Putamen (tissue), 1 donor: ENCODE measurements at regions not wholly inside any gene's neighbourhood (a gene's known extent, or its start where the extent isn't known, plus 50 kb on each side); places are given as distances from the start of the nearest gene placed in this dataset.
"Not testable (repeated sequence)": the region's sequence is repeated elsewhere in the genome, so short reads cannot be mapped to it uniquely, and the experiment has no call there.

Experiments
- DNase-seq: peaks from one replicate; pipeline ENCODE4 v3.0.0-alpha.2; 2016; ENCODE audit warnings: low spot score

DNA sequence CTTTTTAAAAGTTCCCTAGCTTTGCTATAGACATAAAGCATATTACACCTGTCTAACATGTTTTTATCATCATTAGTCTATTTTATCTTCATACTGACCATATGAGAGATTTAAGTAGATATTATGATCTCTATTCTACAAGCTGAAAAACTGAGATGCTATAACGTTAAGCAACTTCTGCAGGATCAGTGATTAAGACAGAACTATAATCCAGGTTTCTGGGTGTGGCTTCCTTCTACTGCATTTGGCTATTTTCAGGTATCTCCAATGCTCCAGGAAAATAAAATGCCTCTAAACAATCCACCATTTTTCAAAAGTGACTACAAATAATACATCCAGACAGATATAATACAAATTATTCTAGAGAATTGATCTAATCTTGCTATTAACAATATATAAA lies 53.4 kb downstream of the RGS2 start:
- no peak for DNase-seq

DNA sequence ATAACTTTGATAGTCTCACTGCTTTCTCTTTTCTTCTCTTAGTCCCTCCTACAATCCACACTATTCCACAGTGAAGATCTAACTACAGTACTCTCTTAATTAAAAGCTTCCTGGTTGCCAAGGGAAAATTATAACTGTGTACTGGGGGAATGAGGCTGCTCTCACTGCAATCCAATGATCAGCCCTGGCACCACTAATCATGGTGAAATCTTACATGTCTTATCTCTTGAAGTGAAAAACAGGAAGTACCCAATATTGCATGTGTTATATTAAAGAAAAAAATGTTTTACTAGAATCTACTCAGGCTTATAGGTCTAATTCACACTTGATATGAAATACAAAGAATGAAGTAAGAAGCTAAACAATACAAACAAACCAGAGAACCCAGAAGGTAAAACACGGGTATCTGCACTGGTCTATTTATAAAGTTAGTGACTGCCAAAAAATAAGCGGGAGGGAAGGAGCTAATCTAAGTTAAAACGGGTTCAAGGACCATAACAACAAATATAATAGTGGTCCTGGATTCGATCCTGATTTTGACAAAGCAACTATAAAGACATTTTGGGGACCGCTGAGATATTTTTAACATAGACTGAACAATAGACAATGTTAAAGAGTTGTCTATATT lies 57.5 kb downstream of the RGS2 start:
- no peak for DNase-seq

DNA sequence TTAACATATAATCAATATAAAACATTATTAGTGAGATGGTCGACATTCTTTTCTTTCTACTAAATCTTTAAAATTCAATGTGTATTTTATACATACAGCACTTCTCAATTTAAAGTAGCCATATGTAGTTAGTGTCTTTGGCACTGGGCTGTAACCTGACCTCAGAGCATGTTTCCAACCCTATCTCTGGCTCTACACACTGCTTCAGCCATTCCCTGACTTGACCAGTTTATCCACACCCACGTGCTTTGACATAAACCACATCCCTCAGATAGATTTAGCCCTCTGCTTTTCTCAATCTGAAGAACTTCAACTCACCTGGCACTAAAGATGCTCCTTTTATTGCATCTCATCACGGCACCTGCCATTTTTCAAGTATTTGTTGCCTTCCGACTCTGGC lies 58.3 kb downstream of the RGS2 start:
- no peak for DNase-seq

DNA sequence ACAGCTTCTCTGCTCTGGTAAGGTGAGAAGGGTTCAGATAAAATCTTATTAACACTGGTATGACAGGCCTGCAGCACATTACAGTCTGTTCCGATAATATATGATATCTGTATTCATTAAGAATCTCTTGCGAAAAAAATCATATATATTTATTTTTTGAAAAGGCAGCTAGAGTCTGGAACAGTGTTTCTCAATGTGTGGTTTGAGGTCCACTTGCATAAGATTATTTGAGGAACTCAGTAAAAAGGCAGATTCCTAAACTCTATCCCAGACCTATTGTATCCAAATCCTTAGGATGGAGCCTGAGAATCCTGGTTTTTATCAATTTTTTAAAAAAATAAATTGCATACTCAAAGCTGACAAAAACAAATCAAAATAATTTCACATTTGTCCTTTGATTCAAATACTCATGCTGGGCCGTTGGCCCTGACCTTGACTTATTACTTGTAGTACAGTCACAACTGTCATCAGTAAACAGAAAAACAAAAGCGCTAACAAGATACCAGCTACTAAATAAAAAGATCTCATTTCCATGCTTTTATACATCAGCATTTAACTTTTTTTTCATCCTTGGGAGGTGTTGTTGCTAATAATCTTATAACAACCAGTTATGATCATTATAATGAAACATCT lies 60.6 kb downstream of the RGS2 start:
- DNase-seq = no peak

DNA sequence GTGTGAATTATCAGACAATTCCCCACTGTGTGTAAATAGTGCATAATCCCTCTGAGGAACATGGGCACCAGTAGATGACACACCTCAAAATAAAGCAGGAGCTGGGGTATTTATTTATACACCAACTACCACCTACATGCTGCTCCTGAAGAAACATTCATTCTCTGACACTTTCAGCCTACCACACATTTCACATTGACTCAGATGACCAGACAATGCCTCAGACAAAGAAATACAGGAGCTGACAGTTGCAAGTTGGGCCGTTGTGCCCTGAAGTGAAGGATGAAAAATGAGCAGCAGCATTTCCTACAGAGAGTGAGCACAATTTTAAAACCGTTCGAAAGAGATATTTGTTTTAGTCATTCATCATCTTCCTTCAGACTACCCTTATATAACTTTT lies 63.2 kb downstream of the RGS2 start:
- DNase-seq = no peak

DNA sequence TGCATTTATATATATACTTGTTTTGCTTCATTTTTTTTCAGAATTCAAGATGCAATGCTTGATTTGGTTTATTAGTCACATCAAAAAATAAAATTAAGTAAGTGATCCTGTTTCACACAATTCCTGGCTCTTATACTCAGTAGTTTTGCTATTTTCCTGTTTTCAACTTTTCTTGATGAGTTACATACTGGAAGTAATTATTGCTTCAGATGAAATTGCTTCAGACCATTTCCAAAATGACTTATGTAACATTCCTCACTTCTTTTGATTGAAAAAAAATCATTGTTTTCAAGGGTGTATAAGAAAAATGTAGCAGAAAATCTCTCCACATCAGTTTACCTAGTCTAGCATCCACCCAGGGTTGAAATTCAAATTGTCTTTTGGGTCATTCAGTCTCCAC lies 65.0 kb downstream of the RGS2 start:
- DNase-seq = no peak

DNA sequence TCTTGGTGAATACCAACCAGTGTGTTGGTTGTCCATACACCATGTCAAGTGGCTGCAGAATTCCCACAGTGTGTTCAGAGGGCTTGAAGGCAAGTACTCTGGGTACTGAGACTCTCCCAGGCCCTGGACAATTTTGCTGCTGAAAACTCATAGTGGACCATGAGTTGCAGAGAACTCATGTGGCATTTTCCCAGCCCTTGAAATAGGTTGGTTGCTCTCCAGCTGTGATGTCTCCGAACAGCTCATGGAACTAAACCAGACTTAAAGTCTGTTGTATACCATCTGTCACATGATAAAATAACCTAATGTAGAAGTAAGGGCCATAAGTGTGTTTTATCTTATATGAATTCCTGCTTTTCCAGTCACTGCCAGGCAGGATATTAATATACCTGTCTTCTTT lies 67.8 kb downstream of the RGS2 start:
- no peak for DNase-seq

DNA sequence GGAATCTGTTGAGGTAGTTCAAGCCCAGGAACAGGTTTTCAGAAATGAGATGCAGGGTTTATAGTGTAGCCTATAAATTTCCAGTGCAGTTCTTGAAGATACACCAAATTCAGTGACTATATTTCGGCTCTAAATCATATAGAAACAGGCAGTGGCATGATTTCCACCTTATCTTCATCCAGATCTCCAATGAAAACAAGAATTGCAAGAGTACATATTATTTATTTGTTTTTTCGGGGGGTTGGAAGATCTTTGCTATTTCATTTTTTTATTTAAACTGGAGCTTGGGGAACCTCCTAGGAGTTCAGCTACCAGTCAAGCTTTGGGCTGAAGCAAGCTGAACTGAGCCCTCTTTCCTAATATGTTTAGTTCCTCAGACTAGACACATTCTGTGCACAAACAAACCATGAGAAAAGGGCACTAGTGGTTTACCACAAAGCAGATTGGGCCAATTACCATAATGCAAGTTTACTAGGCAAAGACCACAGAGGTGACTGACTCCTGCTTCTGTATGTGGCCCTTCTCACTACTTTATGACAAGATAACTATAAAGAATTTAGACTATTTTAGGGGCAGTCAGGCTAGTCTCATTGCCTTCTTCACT lies 68.5 kb downstream of the RGS2 start:
- DNase-seq = no peak

DNA sequence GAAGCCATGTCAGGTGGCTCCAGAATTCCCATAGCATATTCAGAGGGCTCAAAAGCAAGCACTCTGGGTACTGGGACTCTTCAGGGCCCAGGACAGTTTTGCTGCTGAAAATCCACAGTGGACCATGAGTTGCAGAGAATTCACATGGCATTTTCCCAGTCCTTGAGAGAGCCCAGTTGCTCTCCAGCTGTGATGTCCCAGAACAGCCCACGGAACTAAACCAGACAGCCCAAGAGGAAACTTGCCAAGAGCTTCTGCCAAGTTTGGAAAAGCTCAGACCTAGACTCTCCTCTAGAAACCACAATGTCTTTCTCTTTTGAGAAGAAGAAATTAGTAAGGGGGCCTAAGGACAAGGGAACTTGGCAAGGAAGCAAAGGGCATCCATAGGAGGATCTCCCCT lies 69.4 kb downstream of the RGS2 start:
- DNase-seq = no peak

DNA sequence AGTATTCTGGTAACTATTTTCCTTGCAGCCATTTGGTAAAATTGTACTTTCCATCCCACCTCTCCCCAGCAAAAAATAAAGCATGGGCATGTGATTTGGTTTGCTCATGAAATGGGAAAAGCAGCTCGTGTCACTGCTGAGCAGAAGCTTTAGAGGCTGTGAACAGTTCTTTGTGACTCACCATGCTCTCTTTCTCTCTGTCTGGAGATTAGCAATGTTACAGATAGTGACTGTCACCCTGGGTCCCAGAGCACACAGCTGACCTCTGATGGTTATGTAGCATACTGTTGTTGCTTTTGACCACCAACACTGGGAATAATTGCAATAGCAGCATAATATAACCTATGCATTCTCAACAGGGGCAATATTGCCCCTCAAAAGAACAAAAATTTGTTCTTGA lies 70.6 kb downstream of the RGS2 start:
- DNase-seq = no peak

DNA sequence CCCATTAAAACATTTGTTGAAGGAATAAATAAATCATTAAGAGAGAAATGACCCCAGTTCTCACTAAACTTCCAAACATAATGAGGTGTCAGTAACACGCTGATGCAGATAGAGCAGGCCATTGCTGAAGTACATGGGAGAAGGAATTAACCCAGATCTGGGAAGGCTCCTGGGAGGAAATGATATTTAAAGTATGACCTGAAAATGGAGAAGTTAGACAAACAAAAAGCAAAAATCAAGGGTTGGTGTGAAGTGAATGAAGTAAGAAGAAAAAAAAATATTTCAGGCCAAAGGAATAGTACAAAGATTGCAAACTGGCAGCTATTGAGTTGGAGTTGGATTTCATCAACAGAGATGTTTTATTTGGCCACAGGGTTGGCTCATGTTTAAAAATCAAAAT lies 71.4 kb downstream of the RGS2 start:
- no peak for DNase-seq

DNA sequence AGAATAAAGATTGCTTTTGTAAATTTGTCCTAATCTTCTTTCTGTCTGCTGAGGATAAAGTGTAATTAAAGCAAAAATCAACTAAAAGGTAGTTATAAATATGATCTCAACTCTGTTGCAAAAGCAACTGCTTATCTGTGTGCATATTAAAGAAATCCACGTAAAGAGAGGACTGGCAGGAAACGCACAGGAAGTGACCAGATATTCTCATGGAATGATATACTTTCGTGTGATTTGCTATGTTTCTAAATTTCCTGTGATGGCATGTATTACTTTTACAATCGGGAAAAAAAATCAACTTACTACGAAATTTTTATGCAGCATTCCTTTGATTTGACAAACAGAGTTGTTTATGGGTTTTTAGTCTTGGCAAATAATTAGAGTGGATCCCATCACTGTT lies 75.4 kb downstream of the RGS2 start:
- DNase-seq = no peak

DNA sequence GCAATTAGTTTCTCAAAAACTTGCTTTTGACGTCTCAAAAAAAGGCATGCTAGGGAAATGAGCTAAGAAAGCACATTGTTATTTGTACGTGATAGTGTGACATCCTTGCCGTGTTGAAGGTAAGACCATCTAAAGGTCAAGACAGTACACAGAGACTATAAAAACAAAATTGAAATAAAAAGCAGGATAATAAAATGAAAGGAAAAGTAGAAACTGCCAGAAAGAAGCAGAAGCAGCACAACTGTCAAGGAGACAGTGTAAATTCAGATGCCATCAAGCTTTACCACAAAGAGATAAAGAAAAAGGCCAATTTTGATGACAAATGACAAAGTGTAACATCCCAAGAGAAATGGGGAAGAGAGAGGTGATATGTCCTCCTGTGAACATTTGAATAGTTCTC lies 76.5 kb downstream of the RGS2 start:
- not testable (repeated sequence) for DNase-seq

DNA sequence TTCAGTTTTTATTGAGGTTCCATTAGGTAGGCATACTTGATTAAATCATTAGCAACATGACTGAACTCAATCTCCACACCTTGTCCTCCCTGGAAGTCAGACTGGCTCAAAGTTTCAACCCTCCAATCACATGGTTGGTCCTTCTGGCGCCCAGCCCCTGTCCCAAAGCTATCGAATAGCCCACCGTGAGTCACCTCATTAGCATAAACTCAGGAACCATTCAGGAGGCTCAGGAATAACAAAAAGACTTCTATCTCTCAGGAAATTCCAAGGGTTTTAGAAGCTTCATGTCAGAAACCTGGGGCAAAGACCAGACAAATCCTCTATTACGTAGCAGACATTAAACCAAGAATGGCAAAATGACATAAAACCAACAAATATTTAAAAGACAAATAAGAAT lies 78.6 kb downstream of the RGS2 start:
- DNase-seq = no peak

DNA sequence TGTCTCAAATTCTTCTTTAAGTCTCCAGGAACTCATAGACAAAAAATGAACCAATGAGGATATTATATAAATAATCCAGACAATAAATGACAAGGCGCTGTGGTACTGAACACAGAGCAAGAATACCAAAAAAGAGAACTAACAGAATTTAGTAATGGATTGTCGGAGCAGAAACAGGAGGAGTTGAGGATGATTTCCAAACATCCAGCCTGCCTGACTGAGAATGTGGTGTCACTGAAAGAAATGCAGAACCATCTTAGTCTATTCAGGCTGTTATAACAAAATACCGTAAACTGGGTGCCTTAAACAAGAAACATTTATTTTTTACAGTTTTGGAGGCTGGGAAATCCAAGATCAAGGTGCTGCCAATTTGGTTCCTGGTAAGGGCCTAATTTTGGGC lies 79.7 kb downstream of the RGS2 start:
- no peak for DNase-seq

DNA sequence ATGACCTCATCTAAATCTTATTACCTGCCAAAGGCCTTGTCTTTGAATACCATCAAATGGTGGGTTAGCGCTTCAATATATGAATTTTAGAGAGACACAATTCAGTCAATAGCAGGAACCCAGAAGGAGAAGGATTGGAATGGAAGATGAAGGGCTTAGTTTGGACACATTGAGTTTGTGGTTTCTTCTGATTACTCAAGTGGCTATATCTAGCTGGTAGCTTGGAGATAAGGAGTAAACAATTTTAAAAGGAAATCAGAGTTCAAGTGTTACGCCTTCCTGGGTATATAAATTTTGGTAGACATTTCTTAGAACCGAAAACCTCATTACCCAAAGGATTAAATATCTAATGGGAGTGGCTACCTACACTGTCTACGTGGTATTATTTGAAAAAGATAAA lies 80.2 kb downstream of the RGS2 start:
- no peak for DNase-seq

DNA sequence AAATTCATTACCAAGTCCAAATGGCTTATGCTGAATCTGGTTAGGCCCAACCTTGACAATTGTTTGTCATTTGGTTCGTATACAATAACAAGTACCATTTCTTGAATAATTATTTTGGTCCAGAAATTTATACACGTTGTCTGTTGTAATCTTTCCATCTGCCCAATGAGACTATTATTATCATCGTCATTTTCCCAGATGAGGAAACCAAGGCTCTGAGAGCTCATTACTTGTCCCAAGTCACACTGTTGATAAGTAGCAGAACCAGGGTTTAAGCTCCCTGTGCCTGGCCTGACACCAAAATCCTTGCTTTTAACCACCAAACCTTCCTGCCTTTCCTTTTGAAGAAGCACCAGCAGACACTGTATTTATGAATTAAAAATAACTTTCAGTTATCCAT lies 81.3 kb downstream of the RGS2 start:
- no peak for DNase-seq

DNA sequence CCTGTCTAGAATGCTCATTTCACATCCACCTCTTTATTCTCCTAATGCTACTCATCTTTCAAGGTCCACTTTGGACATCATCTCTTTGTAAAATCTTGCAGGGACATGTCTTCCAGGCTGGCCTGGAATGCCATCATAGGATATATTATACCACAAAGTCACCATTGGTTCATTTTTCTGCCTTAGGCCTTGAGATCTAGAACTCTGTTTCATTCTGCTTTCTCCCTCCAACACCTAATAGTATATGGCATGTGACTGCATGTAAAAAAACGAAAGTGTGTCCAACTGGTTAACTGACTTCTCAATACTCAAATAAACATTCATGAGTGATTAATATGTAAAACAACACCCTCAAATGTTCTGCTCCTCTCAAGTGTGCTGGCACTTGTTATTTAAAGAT lies 84.1 kb downstream of the RGS2 start:
- no peak for DNase-seq

DNA sequence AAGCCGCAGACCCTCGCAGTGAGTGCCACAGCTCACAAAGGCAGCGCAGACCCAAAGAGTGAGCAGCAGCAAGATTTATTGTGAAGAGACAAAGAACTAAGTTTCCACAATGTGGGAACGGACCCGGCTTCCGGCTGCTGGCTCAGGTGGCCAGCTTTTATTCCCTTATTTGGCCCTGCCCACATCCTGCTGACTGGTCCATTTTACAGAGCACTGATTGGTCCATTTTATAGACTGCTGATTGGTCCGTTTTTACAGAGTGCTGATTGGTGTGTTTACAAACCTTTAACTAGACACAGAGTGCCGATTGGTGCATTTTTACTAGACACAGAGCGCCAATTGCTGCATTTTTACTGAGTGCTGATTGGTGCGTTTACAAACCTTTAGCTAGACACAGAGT lies 86.6 kb downstream of the RGS2 start:
- DNase-seq = not testable (repeated sequence)

DNA sequence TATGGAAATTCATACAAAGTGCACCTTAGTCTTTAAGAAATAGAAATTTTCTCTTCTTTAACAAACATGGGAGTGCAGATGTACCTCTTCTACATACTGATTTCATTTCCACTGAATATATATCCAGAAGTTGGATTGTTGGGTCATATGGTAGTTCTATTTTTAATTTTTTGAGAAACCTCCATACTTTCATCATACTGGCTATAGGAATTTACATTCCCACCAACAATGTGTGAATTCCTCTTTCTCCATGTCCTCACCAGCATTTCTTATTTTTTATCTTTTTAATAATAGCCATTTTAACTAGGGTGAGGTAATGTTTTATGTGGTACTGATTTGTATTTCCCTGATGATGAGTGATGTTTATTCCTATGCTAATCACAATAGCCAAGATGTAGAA lies 87.5 kb downstream of the RGS2 start:
- no peak for DNase-seq

DNA sequence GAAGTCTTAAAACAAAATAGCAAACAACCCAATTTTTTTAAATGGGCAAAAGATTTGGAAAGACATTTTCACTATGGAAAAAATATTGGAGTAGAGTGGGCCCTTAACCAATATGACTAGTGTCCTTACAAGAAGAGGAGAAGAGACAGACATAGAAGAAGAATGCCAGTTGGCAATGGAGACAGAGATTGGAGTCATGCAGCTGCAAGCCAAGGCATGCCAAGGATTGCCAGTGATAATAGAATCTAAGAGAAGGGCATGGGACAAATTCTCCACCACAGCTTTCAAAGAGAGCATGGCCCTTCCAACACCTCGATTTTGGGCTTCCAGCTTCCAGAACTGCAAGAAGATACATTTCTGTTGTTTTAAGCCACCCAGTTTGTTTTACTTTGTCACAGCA lies 92.7 kb downstream of the RGS2 start:
- DNase-seq = no peak

DNA sequence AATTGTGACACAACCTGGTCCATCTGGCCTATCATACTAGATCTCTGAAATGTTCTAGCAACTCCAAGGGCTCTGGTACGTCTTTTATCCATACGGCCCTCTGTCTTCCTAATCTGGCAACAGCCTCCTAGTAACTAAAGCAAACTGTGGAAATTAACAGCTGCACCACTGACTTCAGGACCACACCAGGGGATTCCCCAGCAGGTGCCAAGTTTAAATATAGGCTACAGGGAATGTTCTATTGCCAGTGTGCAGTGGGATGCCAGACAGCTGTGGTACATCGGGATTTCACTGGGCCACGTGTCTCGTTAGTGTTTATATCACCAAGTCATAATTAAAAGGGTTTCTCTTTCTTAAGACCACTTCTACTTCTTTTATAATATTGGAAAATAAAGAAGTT lies 94.3 kb downstream of the RGS2 start:
- no peak for DNase-seq

DNA sequence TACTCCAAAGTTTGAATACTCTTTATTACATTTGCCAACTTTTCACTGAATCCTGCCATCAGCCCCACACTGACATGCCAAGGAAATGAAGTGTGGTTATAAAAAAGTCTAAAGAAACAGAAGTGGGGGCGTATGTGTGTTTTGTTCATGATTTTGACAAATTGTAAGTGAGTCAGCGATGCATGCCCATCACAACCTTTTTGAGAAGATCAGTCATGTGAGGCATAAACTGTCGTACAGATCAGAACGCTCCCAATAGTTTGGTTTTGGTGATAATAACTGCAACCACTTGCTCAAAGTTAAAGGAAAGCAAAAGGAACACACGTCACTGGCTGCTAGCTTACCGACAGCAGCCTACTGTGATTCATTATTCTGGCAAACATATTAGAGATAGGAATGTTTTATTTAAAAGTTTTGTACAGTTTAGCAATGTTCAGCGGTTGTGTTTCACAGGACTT lies 95.6 kb downstream of the RGS2 start:
- no peak for DNase-seq

DNA sequence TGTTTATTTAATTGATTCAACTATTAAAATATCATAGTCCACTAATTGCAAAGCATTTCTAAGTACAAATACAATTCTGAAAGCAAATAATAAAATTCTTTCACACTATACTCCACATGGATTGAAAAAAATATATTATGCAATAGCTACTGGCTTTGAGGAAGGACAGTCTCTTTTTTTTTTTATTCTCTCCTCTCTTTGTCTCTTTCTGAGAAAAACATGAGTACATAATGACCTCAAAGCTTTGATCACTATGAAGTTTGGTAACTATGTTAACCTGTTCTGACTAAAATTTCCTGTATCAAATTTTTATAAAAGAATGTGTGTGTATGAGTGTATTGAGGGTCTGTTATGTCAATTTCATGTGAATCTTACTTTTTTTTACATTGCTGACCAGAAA lies 96.2 kb downstream of the RGS2 start:
- DNase-seq = no peak
